Activated T-helper 17 cell treated with anti-CD3 and anti-CD28 coated beads, Interleukin-2, amount 50 U/mL, for 72 hours (primary cell): ENCODE measurements at regions not wholly inside any gene's neighbourhood (a gene's known extent, or its start where the extent isn't known, plus 50 kb on each side); places are given as distances from the start of the nearest gene placed in this dataset.
"Not testable (repeated sequence)": the region's sequence is repeated elsewhere in the genome, so short reads cannot be mapped to it uniquely, and the experiment has no call there.

Source experiments
- ATAC-seq: fragments of 150-1000 bp; cut with Tn5 transposase; replicated peaks from 2 replicates; pipeline ENCODE4 v1.10.0; 2021; ENCODE audit warnings: mild to moderate bottlenecking, moderate library complexity
- H3K27ac Mint-ChIP-seq: one replicate; pipeline ENCODE4 v1.8.0; 2022; ENCODE audit warnings: mixed read lengths
- H3K27me3 Mint-ChIP-seq: one replicate; pipeline ENCODE4 v1.8.0; 2022; ENCODE audit warnings: mixed read lengths
- H3K36me3 Mint-ChIP-seq: one replicate; pipeline ENCODE4 v1.8.0; 2022; ENCODE audit warnings: low read depth, mild to moderate bottlenecking, mixed read lengths
- H3K4me1 Mint-ChIP-seq: one replicate; pipeline ENCODE4 v1.8.0; 2022; ENCODE audit warnings: mixed read lengths
- H3K4me3 Mint-ChIP-seq: one replicate; pipeline ENCODE4 v1.8.0; 2022; ENCODE audit warnings: mild to moderate bottlenecking, mixed read lengths
- H3K9me3 Mint-ChIP-seq: one replicate; pipeline ENCODE4 v1.8.0; 2022; ENCODE audit warnings: mixed read lengths

DNA sequence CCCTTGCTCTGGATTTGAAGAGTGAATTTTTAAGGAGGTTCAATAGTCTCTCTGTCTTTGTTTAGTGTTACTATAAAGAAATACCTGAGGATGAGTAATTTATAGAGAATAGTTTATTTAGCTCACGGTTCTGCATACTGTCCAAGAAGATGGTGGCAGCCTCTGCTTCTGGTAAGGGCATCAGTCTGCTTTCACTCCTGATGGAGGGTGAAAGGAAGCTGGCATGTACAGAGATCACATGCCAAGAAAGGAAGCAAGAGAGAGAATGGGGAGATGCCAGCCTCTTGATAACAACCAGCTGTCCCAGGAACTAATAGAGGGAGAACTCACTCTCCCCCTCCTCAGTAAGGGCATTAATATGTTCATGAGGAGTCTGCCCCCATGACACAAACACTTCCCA, 917.5 kb upstream of the GOT2 start:
- Mint-ChIP-seq H3K9me3 (peaks cover 21% of the 10 kb centered on the region), H3K4me1 (no peaks in the 10 kb centered on the region), H3K4me3 (no peak overlapping the region), H3K36me3 (no peaks in the 10 kb centered on the region), H3K27me3 (no peaks in the 10 kb centered on the region), H3K27ac (no peak overlapping the region)
- no peak for ATAC-seq

DNA sequence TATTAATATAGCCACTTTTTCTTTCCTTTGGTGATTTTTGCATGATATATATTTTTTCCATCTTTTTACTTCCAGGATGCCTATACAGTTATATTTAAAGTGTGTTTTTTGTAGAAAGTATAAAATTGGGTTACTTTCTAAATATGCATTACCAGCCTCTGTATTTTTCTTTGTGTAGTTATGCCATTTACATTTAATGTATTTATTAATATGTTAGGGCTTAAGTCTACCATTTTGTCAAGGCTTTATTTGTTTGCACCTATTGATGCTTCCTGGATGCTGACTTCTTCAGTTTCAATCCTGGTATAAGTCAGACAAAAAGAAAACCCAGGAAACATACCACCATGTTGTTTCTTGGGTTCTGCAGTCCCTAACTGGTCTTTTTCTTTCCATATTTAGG, 911.1 kb upstream of the GOT2 start:
- Mint-ChIP-seq H3K9me3 (peaks cover 9% of the 10 kb centered on the region), H3K36me3 (no peaks in the 10 kb centered on the region), H3K27me3 (no peaks in the 10 kb centered on the region), H3K27ac (no peak overlapping the region), H3K4me1 (no peaks in the 10 kb centered on the region), H3K4me3 (no peak overlapping the region)
- ATAC-seq, result no peak

DNA sequence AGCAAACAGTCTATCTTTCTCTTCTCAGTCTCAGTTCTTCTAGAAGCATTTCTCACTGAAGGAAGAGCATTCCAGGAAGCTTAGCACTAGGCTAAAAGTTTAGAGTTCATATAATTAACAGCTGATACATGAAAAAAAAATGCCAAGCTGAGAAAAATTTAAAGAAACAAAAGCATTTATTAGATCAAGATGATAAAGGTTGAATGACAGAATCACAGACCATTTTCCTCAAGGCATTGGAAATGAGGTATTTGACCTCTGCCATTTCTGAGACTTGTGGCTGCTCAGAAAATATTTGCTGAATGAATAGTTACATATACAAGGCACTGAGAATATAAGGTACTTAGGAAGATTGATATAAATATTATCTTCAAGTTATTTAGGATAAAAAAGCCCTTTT, 901.6 kb upstream of the GOT2 start:
- no peak overlapping the region for H3K4me3 Mint-ChIP-seq
- no peak overlapping the region for H3K27ac Mint-ChIP-seq
- no peaks in the 10 kb centered on the region for H3K4me1 Mint-ChIP-seq
- H3K27me3 Mint-ChIP-seq, result no peaks in the 10 kb centered on the region
- no peaks in the 10 kb centered on the region for H3K36me3 Mint-ChIP-seq
- no peak for ATAC-seq
- H3K9me3 Mint-ChIP-seq, result peaks cover 15% of the 10 kb centered on the region

DNA sequence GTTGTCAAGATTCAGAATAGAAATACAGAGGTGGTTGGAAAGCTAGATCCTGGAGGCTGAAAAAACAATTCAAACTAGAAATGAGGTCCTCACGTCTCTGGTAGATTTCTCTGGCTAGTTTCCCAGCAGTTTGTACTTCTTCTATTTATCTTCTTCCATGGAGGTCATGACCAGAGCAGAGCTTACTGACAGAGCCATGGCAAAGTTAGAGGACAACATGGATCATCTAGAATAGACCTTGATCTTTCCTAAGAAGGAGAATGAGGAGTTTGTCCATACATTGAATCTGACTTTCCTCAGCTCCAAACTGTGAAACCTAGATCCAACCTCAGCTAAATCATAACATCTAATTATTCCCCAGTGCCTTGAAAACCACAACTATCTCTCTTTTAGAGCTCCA, 900.8 kb upstream of the GOT2 start:
- Mint-ChIP-seq H3K27ac (no peak overlapping the region), H3K9me3 (peaks cover 15% of the 10 kb centered on the region), H3K36me3 (no peaks in the 10 kb centered on the region), H3K4me3 (no peak overlapping the region), H3K27me3 (no peaks in the 10 kb centered on the region), H3K4me1 (no peaks in the 10 kb centered on the region)
- ATAC-seq, result no peak

DNA sequence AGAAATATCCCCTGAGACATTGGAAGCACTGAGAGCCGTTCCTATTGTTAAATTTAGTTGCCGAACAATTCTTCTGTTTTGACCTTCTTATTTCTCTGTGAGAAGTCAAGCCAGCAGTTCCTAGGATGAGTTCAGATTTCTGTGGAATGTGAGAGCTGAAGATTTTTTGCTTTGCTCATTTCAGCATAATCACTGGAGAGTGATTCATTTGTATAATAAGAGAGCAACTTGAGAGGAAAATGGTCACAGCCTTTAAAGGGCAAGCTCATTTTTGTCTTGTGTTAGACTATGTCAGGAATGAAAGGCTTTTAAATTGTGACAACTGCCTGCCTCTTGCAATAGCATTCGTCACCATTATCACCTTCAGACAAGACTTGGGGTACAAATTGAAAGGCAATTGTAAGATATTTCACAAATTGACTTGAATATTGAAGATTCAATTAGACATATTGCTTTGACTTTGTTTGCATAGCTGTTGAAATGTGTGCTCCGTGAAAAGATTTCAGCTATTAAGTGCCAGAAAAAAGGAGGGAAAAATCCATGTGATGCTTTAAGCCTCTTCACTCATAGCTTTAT, 900.0 kb upstream of the GOT2 start:
- Mint-ChIP-seq H3K4me3 (no peak overlapping the region), H3K9me3 (peaks cover 15% of the 10 kb centered on the region), H3K36me3 (no peaks in the 10 kb centered on the region), H3K4me1 (no peaks in the 10 kb centered on the region), H3K27me3 (no peaks in the 10 kb centered on the region), H3K27ac (no peak overlapping the region)
- ATAC-seq, result no peak

DNA sequence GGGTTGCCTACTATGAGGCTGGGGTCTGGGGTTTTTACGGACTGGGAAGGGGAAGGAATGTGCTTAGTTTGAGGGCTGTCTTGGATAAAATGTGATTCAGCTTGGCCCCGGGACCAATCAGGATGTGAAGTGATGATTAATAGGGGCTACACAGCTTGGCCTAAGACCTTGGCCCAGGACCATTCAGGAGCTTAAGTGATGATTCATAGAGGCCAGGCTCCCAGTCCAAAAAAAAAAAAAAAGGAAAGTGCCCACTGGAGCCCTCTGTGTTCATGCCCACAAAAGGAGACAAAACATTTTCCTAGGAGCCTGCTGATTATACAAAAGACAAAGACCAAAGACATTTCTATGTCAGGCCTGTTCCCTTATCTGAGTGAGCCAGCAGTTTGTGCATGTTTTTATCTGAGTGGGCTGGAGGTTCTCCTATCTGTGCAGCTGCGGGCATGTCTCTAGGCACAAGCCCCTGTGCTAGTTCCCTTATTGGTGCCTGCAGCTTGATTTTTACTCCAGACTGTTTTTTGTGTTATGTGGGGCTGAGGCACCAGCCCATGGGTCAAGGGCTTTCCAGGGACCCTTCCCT, 898.2 kb upstream of the GOT2 start:
- ATAC-seq, result no peak
- H3K36me3 Mint-ChIP-seq, result no peaks in the 10 kb centered on the region
- no peak overlapping the region for H3K4me3 Mint-ChIP-seq
- no peaks in the 10 kb centered on the region for H3K4me1 Mint-ChIP-seq
- peaks cover 16% of the 10 kb centered on the region for H3K9me3 Mint-ChIP-seq
- no peak overlapping the region for H3K27ac Mint-ChIP-seq
- H3K27me3 Mint-ChIP-seq, result no peaks in the 10 kb centered on the region

DNA sequence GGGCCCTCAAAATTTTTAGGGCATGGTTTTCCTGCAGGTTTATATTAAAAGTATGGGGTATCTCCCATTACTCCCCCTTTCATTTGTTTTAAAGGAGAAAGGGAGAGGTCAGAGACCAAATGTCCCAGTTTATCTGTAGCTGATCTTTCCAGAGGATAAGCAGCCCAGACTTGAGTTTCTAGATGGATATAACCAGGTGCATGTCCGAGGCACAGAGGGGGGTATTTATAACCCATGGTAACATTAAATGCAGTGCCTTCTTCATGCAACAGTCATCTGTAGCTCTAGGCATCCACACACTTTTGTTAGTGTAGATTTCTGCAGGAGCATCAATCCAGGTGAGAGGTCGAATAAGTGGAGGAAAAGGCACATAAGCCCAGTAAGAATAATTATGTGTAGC, 890.3 kb upstream of the GOT2 start:
- H3K36me3 Mint-ChIP-seq, H3K4me1 Mint-ChIP-seq, H3K4me3 Mint-ChIP-seq, H3K27me3 Mint-ChIP-seq, H3K27ac Mint-ChIP-seq, ATAC-seq: not testable (repeated sequence)
- peaks cover 18% of the 10 kb centered on the region for H3K9me3 Mint-ChIP-seq

DNA sequence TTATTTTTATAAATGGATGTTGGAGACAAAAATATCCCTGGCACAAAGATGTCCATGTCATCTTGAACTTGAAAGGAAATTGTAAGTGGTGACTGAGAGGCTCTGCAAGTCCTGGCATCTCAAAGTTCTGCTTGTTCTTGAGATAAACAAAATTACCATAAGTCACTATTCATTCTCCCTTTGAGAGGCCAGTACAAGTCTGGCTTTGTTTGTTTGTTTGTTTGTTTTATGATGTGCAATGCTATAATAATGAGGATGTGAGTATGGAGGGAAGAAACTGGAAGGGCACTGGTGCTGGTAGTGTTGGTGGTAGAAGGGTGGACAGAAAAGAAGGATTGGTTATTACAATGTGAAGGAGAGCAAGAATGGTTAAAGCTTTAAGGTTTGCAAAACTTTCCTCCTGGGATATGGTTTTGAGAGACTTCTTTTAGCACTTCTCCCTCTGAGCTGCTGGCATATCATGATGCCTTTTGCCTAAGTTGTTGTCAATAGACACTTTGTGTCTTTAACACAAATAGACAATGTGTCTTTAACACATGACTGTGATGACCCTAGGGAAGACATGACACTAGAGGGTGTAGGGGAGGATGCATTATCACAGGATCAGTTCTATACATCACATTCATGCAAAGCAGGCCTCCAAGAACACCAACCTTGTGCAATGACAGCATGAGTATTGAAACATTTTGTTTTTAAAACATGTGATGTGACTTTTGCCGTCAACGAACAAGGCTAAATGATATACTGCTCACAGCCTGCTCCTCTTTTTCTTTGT, 880.5 kb upstream of the GOT2 start:
- no peaks in the 10 kb centered on the region for H3K27me3 Mint-ChIP-seq
- no peak for ATAC-seq
- no peak overlapping the region for H3K27ac Mint-ChIP-seq
- H3K36me3 Mint-ChIP-seq, result no peaks in the 10 kb centered on the region
- no peak overlapping the region for H3K4me3 Mint-ChIP-seq
- H3K9me3 Mint-ChIP-seq, result peaks cover 27% of the 10 kb centered on the region
- H3K4me1 Mint-ChIP-seq, result no peaks in the 10 kb centered on the region

DNA sequence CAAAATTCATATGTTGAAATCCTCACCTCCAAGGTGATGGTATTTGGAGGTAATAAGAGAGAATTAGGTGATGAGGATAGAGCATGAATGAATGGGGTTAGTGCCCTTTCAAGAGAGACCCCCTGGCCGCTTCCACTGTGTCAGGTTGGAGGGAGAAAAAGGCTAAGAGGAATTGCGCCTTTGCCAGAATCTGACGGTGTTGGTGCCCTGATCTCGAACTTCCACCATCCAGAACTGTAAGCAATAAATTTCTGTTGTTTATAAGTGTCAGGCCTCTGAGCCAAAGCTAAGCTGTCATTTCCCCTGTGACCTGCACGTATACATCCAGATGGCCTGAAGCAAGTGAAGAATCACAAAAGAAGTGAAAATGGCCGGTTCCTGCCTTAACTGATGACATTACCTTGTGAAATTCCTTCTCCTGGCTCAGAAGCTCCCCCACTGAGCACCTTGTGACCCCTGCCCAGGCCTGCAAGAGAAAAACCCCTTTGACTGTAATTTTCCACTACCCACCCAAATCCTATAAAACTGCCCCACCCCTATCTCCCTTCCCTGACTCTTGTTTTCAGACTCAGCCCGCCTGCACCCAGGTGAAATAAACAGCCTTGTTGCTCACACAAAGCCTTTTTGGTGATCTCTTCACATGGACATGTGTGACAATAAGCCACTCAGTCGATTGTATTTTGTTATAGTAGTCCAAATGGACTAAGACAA, 878.9 kb upstream of the GOT2 start:
- not testable (repeated sequence) for H3K27ac Mint-ChIP-seq

DNA sequence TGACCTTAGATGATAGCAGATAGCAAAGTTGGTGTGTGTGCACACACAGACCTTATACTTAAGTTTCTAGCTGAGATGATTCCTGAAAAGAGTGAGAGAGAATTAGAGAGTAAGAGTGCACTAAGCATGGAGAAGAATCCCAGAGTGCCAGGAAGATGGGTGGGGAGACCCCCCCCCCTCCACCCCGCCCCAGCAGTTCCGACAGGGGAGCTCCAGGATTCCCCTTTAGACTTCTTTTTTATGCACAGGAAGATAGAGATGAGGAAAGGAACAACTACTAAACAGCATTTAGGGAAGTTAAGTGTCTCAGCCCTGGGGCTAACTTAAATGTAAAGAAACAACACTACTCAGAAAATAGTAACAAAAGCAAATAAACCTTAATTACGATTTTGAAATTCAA, 878.0 kb upstream of the GOT2 start:
- Mint-ChIP-seq H3K36me3 (no peaks in the 10 kb centered on the region), H3K27ac (no peak overlapping the region), H3K4me1 (no peaks in the 10 kb centered on the region), H3K9me3 (peaks cover 31% of the 10 kb centered on the region), H3K27me3 (no peaks in the 10 kb centered on the region), H3K4me3 (no peak overlapping the region)
- no peak for ATAC-seq

More for the DNA sequence above, 878.9 kb upstream of the GOT2 start:
- not testable (repeated sequence) for ATAC-seq, H3K36me3 Mint-ChIP-seq, H3K27me3 Mint-ChIP-seq, H3K4me3 Mint-ChIP-seq, H3K4me1 Mint-ChIP-seq
- peaks cover 27% of the 10 kb centered on the region for H3K9me3 Mint-ChIP-seq

DNA sequence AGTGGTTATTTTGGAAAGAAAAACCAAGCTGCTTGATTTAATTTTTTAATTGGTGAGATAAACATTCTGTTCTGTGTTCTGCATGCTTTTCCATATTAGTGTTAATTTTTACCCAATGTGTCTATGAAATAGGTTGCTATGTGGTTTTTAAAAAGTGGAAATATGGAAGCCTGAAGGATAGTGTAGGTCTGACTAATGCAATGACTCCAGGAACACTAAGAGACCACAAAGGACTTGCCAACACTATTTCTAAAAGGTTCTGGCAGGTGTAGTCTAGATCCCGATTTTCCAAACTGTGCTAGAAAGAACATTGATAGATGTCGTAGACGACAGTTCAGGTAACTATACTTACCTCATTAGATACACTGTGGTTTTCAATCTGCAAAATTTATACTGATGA, 877.4 kb upstream of the GOT2 start:
- Mint-ChIP-seq H3K4me1 (no peaks in the 10 kb centered on the region), H3K27me3 (no peaks in the 10 kb centered on the region), H3K4me3 (no peak overlapping the region), H3K9me3 (peaks cover 33% of the 10 kb centered on the region), H3K36me3 (no peaks in the 10 kb centered on the region), H3K27ac (no peak overlapping the region)
- no peak for ATAC-seq

DNA sequence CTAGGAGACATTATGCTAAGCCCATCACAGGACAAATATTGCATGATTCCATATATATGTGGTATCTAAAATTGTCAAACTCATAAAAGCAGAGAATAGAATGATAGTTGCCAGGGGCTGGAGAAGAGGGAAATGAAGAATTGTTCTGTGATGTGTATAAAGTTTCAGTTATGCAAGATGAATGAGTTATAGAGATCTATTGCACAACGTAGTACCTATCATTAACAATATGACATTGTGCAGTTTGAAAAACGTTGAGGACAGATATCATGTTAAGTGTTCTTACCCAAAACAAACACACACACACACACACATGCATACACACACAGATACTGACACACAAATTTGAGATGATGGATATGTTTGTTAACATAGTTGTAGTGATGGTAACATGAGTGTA, 871.6 kb upstream of the GOT2 start:
- Mint-ChIP-seq H3K4me3 (no peak overlapping the region), H3K4me1 (no peaks in the 10 kb centered on the region), H3K27ac (no peak overlapping the region), H3K27me3 (no peaks in the 10 kb centered on the region), H3K9me3 (peaks cover 14% of the 10 kb centered on the region), H3K36me3 (no peaks in the 10 kb centered on the region)
- ATAC-seq, result no peak

DNA sequence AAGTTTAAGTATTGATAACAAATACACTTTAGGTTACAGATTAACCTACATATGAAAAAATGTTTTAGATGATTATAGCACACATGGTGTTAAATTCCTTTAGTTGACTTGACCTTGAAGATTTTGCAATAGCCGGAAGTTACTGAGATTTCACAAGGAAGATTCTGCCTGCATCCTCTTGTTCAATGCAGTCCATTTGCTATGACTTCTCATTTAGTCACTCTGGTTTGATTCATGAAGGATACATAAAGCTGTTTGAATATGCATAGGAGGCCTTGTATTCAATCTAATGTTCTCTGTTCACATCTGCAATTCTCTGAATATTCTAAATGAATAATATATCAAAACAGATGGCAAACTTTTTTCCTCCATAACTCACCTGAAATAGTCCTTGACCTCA, 870.2 kb upstream of the GOT2 start:
- H3K4me3 Mint-ChIP-seq, result no peak overlapping the region
- H3K27me3 Mint-ChIP-seq, result no peaks in the 10 kb centered on the region
- peaks cover 14% of the 10 kb centered on the region for H3K9me3 Mint-ChIP-seq
- H3K27ac Mint-ChIP-seq, result no peak overlapping the region
- H3K36me3 Mint-ChIP-seq, result no peaks in the 10 kb centered on the region
- no peaks in the 10 kb centered on the region for H3K4me1 Mint-ChIP-seq
- no peak for ATAC-seq

DNA sequence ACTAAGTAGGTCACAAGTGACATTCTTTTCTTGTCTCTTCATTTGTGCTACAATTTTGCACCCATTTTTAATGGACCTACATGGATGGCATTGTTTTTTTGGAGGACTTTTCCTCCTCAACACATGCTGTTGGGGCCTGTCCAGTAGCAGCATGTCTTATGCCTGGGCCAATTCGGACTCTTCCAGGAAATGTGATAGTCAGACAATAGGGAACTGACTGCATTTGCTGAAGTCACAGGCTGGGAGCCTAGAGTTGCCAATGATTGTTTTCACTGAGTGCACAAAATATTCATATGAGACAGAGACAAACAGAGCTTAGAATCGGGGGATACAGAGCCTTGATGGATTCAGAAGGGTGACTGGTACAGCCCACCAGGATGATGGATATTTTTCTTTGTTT, 867.3 kb upstream of the GOT2 start:
- Mint-ChIP-seq H3K9me3 (peaks cover 12% of the 10 kb centered on the region), H3K4me3 (no peak overlapping the region), H3K4me1 (no peaks in the 10 kb centered on the region), H3K36me3 (no peaks in the 10 kb centered on the region), H3K27ac (no peak overlapping the region), H3K27me3 (no peaks in the 10 kb centered on the region)
- ATAC-seq, result no peak

DNA sequence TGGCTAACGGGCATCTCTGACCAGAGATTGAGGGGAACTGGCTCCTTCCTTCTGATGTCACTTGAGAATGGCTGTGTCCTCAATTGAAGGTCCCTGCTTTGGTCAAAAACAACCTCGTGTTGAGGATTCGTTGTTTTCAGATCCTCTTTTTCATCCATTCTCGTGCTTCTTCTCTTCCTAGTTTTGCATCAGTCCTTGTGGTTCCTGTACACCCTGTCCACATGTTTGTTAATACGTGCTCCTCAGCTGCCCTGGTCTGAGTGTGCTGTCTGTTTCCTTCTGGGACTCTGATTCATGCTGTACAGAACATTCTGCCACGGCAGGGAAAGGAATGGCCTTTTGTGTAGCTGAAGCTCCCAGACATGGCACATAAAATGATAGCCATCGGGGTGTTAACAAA, 863.2 kb upstream of the GOT2 start:
- ATAC-seq, result no peak
- Mint-ChIP-seq H3K9me3 (peaks cover 12% of the 10 kb centered on the region), H3K4me3 (no peak overlapping the region), H3K4me1 (no peaks in the 10 kb centered on the region), H3K27me3 (no peaks in the 10 kb centered on the region), H3K27ac (no peak overlapping the region), H3K36me3 (no peaks in the 10 kb centered on the region)
